ENCODE measurements at regions not wholly inside any gene's neighbourhood (a gene's known extent, or its start where the extent isn't known, plus 50 kb on each side); places are given as distances from the start of the nearest gene placed in this dataset.

DNA sequence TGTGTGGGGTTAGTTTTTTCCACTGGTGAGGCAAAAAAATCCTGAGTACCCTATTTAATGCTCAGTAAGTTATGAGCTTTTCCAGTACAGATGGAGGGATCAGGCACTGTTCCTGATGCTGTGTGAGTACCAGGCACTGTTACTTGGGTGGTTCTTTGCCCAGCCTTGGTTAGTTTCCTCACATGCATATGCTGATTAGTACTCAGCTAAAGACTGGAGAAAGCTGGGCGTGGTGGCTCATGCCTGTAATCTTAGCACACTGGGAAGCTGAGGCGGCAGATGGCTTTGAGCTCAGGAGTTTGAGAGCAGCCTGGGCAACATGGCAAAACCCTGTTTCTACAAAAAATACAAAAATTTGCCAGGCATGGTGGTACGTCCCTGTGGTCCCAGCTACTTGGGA lies 210.3 kb upstream of the SGO1 start:
- no peak for FAIRE-seq
- Histone ChIP-seq H4K20me1 (replicated peaks in 1 of 2; ENCODE audit: control insufficient read depth in 1 of 2, insufficient read depth in 2 of 2, low read length in 2 of 2) (no peaks in the 10 kb centered on the region), H3K4me2 (ENCODE audit: insufficient read depth in 1 of 2, low read depth in 2 of 2, low read length in 2 of 2) (no peak overlapping the region), H3K27ac (ENCODE audit: low read depth, low read length) (no peak overlapping the region), H2BK12ac (ENCODE audit: low read depth, low read length) (no peak overlapping the region), H3K14ac (ENCODE audit: insufficient read length) (no peak overlapping the region), H4K5ac (ENCODE audit: insufficient read length, low read depth, low read length) (no peak overlapping the region), H3K27me3 (replicated peaks in 1 of 4; ENCODE audit: control insufficient read depth in 3 of 4, extremely low read depth in 1 of 4, insufficient read depth in 3 of 4, low read length in 3 of 4) (no peaks in the 10 kb centered on the region), H3K79me2 (ENCODE audit: control insufficient read depth in 1 of 2, insufficient read depth in 2 of 2, low read length in 2 of 2) (no peaks in the 10 kb centered on the region), H3K23ac (ENCODE audit: insufficient read length) (no peak overlapping the region), H2BK20ac (ENCODE audit: low read length) (no peak overlapping the region), H2AK5ac (ENCODE audit: low read depth, low read length) (no peak overlapping the region), H2BK5ac (ENCODE audit: low read depth, low read length) (no peak overlapping the region), H3K4me3 (ENCODE audit: extremely low read depth in 1 of 4, insufficient read depth in 2 of 4, low read depth in 3 of 4, low read length in 4 of 4) (no peak overlapping the region), H4K91ac (replicated peaks; ENCODE audit: insufficient read length, low read length) (no peak overlapping the region), H3K79me1 (ENCODE audit: low read depth, low read length) (no peaks in the 10 kb centered on the region), H3K36me3 (ENCODE audit: control insufficient read depth in 2 of 4, insufficient read depth in 4 of 4, low read length in 3 of 4) (no peaks in the 10 kb centered on the region), H3K4me1 (replicated peaks in 1 of 4; ENCODE audit: control insufficient read depth in 3 of 4, insufficient read depth in 4 of 4, low read length in 3 of 4) (peaks cover 0 to 3% (median 0%) of the 10 kb centered on the region in 4 experiments; a peak in 2 of 7 replicates), H3K4ac (replicated peaks; ENCODE audit: insufficient read length, low read depth, low read length) (no peak overlapping the region), H3K56ac (replicated peaks; ENCODE audit: insufficient read length, low read depth, low read length) (no peak overlapping the region), H4K8ac (ENCODE audit: extremely low read depth, insufficient read depth, low read length) (no peak overlapping the region), H2BK120ac (replicated peaks; ENCODE audit: low read depth, low read length) (no peak overlapping the region), H3K18ac (ENCODE audit: extremely low read depth, low read length) (no peak overlapping the region), H3K9ac (replicated peaks in 1 of 4; ENCODE audit: extremely low read depth in 1 of 4, low read depth in 3 of 4, low read length in 3 of 4) (no peak overlapping the region), H2AFZ (ENCODE audit: low read length) (no peak overlapping the region), H3K9me3 (ENCODE audit: insufficient read depth in 2 of 2, low read depth in 1 of 2, low read length in 1 of 2) (no peaks in the 10 kb centered on the region), H3K23me2 (ENCODE audit: low read depth, low read length) (no peaks in the 10 kb centered on the region), H2BK15ac (ENCODE audit: low read length) (no peak overlapping the region)
- ChIA-PET CTCF (ENCODE audit: partially characterized antibody) (no interaction called here), POLR2A (ENCODE audit: partially characterized antibody) (no interaction called here)
- WGBS, 2 experiments (ENCODE audit: extremely low coverage in 1 of 2, insufficient coverage in 1 of 2, insufficient read length in 1 of 2, insufficient replicate concordance in 2 of 2, low coverage in 1 of 2, low lambda C conversion rate in 2 of 2, missing lambda C conversion rate in 1 of 2), result 71% methylated on average over 3 of the region's 3 CpGs; no CpG with 5 or more reads in 1 of the 2 experiments
- DNase-seq (ENCODE audit: low read depth in 1 of 2, low spot score in 2 of 2), result no peak
- TF ChIP-seq YY1 (IDR thresholded peaks at IDR 0.05; ENCODE audit: low read depth, low read length) (no peak), HDAC6 (IDR thresholded peaks at IDR 0.05; ENCODE audit: low read depth, low read length) (no peak), PHF8 (conservative IDR thresholded peaks at IDR 0.05; ENCODE audit: low read depth, low read length) (no peak), POLR2A (IDR thresholded peaks at IDR 0.05; ENCODE audit: control extremely low read depth in 1 of 2, low read depth in 2 of 2, low read length in 2 of 2) (no peak), RNF2 (IDR thresholded peaks at IDR 0.05; ENCODE audit: borderline replicate concordance, low read depth, low read length, missing control alignments, poor library complexity, severe bottlenecking) (no peak), BRCA1 (IDR thresholded peaks at IDR 0.05; ENCODE audit: low read depth, low read length) (no peak), SP1 (IDR thresholded peaks at IDR 0.05; ENCODE audit: low read depth, low read length) (no peak), EGR1 (IDR thresholded peaks at IDR 0.05; ENCODE audit: borderline replicate concordance, low read depth, low read length) (no peak), CHD2 (IDR thresholded peaks at IDR 0.05; ENCODE audit: low read length) (no peak), TCF12 (IDR thresholded peaks at IDR 0.05; ENCODE audit: low read depth, low read length) (no peak), SUZ12 (IDR thresholded peaks at IDR 0.05; ENCODE audit: low read length) (no peak), CBX5 (IDR thresholded peaks at IDR 0.05; ENCODE audit: low read depth, low read length) (no peak), ASH2L (IDR thresholded peaks at IDR 0.05; ENCODE audit: low read length) (no peak)
- TF ChIP-seq, protein P1, sequence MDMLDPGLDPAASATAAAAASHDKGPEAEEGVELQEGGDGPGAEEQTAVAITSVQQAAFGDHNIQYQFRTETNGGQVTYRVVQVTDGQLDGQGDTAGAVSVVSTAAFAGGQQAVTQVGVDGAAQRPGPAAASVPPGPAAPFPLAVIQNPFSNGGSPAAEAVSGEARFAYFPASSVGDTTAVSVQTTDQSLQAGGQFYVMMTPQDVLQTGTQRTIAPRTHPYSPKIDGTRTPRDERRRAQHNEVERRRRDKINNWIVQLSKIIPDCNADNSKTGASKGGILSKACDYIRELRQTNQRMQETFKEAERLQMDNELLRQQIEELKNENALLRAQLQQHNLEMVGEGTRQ (IDR thresholded peaks at IDR 0.05; ENCODE audit: low read length), result no peak
- TF ChIP-seq, protein P2, sequence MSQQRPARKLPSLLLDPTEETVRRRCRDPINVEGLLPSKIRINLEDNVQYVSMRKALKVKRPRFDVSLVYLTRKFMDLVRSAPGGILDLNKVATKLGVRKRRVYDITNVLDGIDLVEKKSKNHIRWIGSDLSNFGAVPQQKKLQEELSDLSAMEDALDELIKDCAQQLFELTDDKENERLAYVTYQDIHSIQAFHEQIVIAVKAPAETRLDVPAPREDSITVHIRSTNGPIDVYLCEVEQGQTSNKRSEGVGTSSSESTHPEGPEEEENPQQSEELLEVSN (IDR thresholded peaks at IDR 0.05), result no peak
